AG04450 (cell line): ENCODE measurements at regions not wholly inside any gene's neighbourhood (a gene's known extent, or its start where the extent isn't known, plus 50 kb on each side); places are given as distances from the start of the nearest gene placed in this dataset.

Source experiments
- CTCF ChIA-PET: fragments of 300-600, 350-600 bp; formaldehyde crosslinking; extraction: SDS; loops from one replicate; lab custom pipeline; 2022; ENCODE audit warnings: antibody characterized with exemption, inconsistent platforms; lab: Charles Lee
- POLR2A ChIA-PET: fragments of 350-600 bp; formaldehyde crosslinking; extraction: SDS; loops from one replicate; lab custom pipeline; 2021; ENCODE audit warnings: antibody characterized with exemption, inconsistent platforms; lab: Yijun Ruan, JAX
- DNase-seq: peaks from one replicate; pipeline ENCODE4 v3.0.0-alpha.2; 2011; ENCODE audit warnings: low read depth, low spot score
- H3K27ac ChIP-seq: one replicate; pipeline ENCODE4 v1.5.1; 2012; ENCODE audit warnings: low read depth, low read length, control low read depth
- H3K27me3 ChIP-seq: one replicate; pipeline ENCODE4 v1.6.0; 2012; ENCODE audit warnings: low read length; ENCODE audit not compliant: control insufficient read depth, insufficient read depth
- H3K4me3 ChIP-seq: 2 replicates; pipeline ENCODE4 v1.5.1; 2011; ENCODE audit warnings: mild to moderate bottlenecking, low read depth, low read length, control low read depth
- H3K9me3 ChIP-seq: 2 replicates; pipeline ENCODE4 v1.5.1; 2012; ENCODE audit warnings: low read length; ENCODE audit not compliant: control insufficient read depth, insufficient read depth
- TF ChIP-seq, protein P1 (sequence below): IDR thresholded peaks from 2 replicates; pipeline ENCODE4 v1.5.1; 2011; ENCODE audit warnings: low read depth, low read length, control low read depth, inconsistent platforms

DNA sequence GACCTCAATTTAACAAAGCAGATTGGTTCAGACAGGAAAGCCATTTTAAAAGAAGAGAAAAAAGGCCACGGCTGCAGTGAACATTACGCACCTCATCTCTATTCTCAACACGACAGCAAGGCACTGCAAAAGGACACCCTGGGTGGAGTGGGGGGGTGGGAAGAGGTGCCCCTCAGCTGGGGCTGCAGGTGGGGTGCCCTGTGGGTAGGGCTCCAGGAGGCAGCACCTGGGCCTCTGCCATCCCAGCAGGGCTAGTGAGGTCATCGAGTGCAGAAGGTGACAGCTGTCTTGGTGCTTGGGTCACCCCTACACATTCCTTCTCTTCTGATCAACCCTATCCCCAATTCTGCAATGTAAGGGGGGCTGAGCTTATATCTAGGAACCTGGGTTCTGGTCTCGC is 142.9 kb upstream of the PRMT8 start:
- DNase-seq: no peak
- ChIA-PET POLR2A (no interaction called here), CTCF (interaction anchor here (1.3 kb wide), 1 partner anchor 34 kb away, joined by 3 read pairs; no protein-coding TSS in a partner anchor)
- H3K27me3 ChIP-seq: peaks cover 4% of the 10 kb centered on the region
- TF ChIP-seq, protein P1, sequence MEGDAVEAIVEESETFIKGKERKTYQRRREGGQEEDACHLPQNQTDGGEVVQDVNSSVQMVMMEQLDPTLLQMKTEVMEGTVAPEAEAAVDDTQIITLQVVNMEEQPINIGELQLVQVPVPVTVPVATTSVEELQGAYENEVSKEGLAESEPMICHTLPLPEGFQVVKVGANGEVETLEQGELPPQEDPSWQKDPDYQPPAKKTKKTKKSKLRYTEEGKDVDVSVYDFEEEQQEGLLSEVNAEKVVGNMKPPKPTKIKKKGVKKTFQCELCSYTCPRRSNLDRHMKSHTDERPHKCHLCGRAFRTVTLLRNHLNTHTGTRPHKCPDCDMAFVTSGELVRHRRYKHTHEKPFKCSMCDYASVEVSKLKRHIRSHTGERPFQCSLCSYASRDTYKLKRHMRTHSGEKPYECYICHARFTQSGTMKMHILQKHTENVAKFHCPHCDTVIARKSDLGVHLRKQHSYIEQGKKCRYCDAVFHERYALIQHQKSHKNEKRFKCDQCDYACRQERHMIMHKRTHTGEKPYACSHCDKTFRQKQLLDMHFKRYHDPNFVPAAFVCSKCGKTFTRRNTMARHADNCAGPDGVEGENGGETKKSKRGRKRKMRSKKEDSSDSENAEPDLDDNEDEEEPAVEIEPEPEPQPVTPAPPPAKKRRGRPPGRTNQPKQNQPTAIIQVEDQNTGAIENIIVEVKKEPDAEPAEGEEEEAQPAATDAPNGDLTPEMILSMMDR: no peak
- H3K4me3 ChIP-seq: no peak overlapping the region
- no peak overlapping the region for H3K27ac ChIP-seq
- H3K9me3 ChIP-seq: no peaks in the 10 kb centered on the region

DNA sequence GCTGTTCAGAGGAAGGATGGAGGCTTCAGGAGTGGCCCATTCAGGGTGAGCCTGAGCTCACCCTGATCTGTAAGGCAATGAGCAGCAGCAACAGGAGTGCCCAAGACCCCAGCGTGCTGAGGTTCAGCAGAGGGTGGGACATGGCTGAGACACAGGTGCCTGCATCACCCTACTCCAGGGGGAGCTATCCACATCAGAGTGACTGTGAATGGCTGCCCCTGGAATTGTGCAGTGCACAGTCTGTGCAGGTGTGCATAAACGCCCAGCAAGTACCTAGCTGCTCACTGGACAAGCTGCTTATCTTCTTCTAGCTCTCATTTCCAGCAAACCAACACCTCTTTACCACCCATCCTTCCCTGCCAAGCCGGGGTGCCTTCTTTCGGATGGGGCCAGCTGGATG is 140.6 kb upstream of the PRMT8 start:
- Histone ChIP-seq H3K4me3 (no peak overlapping the region), H3K27ac (no peak overlapping the region), H3K27me3 (peaks cover 11% of the 10 kb centered on the region), H3K9me3 (no peaks in the 10 kb centered on the region)
- ChIA-PET CTCF (no interaction called here), POLR2A (no interaction called here)
- TF ChIP-seq, protein P1: no peak
- DNase-seq: no peak

- Histone ChIP-seq H3K27me3 (peaks cover 13% of the 10 kb centered on the region), H3K9me3 (no peaks in the 10 kb centered on the region), H3K27ac (no peak overlapping the region), H3K4me3 (no peak overlapping the region)
- POLR2A ChIA-PET: no interaction called here
- TF ChIP-seq, protein P1: no peak
- DNase-seq: no peak
- CTCF ChIA-PET: interaction anchor here (1.5 kb wide), 1 partner anchor 52 kb away, joined by 4 read pairs; no protein-coding TSS in a partner anchor
Observed at GRCh38 chr12:3351731-3352130, 139.3 kb upstream of the PRMT8 start.

DNA sequence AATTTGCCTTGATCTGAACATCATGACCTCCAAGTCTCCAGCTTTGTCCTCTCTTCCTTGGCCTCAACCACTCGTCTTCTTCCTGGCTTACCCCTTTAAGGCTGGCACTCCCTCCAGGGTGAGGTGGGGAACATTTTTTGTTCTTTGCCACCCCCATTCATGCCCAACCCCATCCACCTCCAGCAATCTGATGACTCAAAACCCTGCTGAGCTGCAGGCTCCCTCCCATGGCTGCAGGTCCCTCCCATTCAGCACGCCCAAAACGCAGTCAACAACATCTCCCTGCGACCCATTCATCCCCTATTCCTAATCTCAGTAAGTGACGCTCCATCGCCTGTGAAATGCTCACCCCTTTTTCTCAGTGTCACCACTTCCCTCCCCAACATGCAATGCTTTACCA is 138.8 kb upstream of the PRMT8 start:
- Histone ChIP-seq H3K9me3 (no peaks in the 10 kb centered on the region), H3K4me3 (no peak overlapping the region), H3K27me3 (peaks cover 13% of the 10 kb centered on the region), H3K27ac (no peak overlapping the region)
- DNase-seq: no peak
- POLR2A ChIA-PET: no interaction called here
- CTCF ChIA-PET: interaction anchor here (1.5 kb wide), 1 partner anchor 52 kb away, joined by 4 read pairs; no protein-coding TSS in a partner anchor
- TF ChIP-seq, protein P1: no peak

DNA sequence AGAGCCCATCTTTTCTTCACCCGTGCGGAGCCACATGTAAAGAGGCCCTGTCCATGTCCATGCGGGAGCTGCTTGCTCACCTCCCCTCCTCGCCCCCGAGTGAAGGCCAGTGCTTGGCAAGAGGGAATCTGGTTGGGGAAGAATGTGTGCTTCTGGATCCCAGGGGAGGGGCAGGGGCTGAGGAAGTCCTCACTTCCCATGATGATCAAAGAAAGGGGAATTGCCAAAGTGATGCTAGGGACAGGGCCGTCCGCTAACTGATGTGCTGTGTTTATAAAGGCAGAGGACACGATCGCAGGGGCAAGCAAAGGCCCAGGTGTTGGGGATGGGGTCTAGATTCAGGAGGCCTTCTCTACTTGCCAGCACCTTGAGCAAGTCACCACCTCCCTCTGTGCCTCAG is 137.4 kb upstream of the PRMT8 start:
- CTCF ChIA-PET: no interaction called here
- POLR2A ChIA-PET: no interaction called here
- H3K9me3 ChIP-seq: no peaks in the 10 kb centered on the region
- H3K27ac ChIP-seq: no peak overlapping the region
- H3K27me3 ChIP-seq: peaks cover 16% of the 10 kb centered on the region
- TF ChIP-seq, protein P1: no peak
- no peak overlapping the region for H3K4me3 ChIP-seq
- DNase-seq: no peak
